Stomach (tissue), 8 donors: ENCODE measurements at regions not wholly inside any gene's neighbourhood (a gene's known extent, or its start where the extent isn't known, plus 50 kb on each side); places are given as distances from the start of the nearest gene placed in this dataset.

Experiments used
- DNase-seq, 2 donors: peaks; one replicate each; pipeline versions ENCODE4 v3.0.0 to v3.0.0-alpha.2; 2013 to 2019
- H3K27ac ChIP-seq, 5 donors: fragments of 200-600 bp in 4 of 5; sonication (generic) in 4 of 5; one replicate each; pipeline ENCODE4 v1.5.1; 2013 to 2019; ENCODE audit warnings: mild to moderate bottlenecking in 1 of 5, moderate library complexity in 1 of 5
- H3K27me3 ChIP-seq, 3 donors: fragments of 200-600 bp; sonication (generic); one replicate each; pipeline ENCODE4 v1.5.1; 2017 to 2019; ENCODE audit warnings: mixed run types in 1 of 3
- H3K36me3 ChIP-seq, 4 donors: fragments of 200-600 bp; sonication (generic); 1 replicate in 3 of 4; 2 replicates in 1 of 4; pipeline ENCODE4 v1.5.1; 2016 to 2019
- H3K4me1 ChIP-seq, 4 donors: fragments of 200-600 bp; sonication (generic); one replicate each; pipeline ENCODE4 v1.5.1; 2016 to 2019
- H3K4me3 ChIP-seq, 4 donors: fragments of 200-600 bp; sonication (generic) in 3 of 4; one replicate each; pipeline ENCODE4 v1.5.1; 2016 to 2019; ENCODE audit warnings: mild to moderate bottlenecking in 1 of 4
- H3K9me3 ChIP-seq, 4 donors: fragments of 200-600 bp; sonication (generic); one replicate each; pipeline ENCODE4 v1.5.1; 2016 to 2019
- EP300 ChIP-seq: sonication (generic); formaldehyde crosslinking; IDR thresholded peaks from one replicate; pipeline ENCODE4 v1.6.1; 2017; ENCODE audit warnings: antibody characterized with exemption
- POLR2A ChIP-seq, 4 donors: fragments of 450-650 bp; IDR thresholded peaks; one replicate each; pipeline ENCODE4 v1.6.1; 2016; ENCODE audit warnings: antibody characterized with exemption in 4 of 4, control low read depth in 2 of 4, mild to moderate bottlenecking in 1 of 4, moderate library complexity in 1 of 4
- POLR2AphosphoS5 ChIP-seq, 3 donors: sonication (generic); formaldehyde crosslinking; IDR thresholded peaks; one replicate each; pipeline ENCODE4 v1.6.1; 2016; ENCODE audit warnings: antibody characterized with exemption in 3 of 3
- WGBS, 5 donors: extraction: QIAGEN DNeasy Blood & Tissue Kit in 3 of 5; methylation state at CpG; one replicate each; pipeline versions ENCODE4 v1.1.5 to v1.1.7; 2013 to 2018; 5-methylcytosine and 5-hydroxymethylcytosine counted together
- intact Hi-C: fragments of 100-400 bp; cut with DNase I; formaldehyde crosslinking; loops from one replicate; pipeline ENCODE4 v1.15.1; 2023; ENCODE audit warnings: low total_unique reads
- TF ChIP-seq, protein P1 (sequence below), 7 experiments: fragments of 450-650 bp in 4 of 7; fragments of 200-600 bp in 3 of 7; sonication (generic) in 3 of 7; IDR thresholded peaks; one replicate each; pipeline ENCODE4 v1.5.1; 2016 to 2019; ENCODE audit warnings: antibody characterized with exemption in 7 of 7, control low read depth in 2 of 7, mild to moderate bottlenecking in 1 of 7
- donor health status: healthy with polysubstance abuse.
- donor health status: Bipolar disorder and iron deficiency.
- donor health status: healthy.

DNA sequence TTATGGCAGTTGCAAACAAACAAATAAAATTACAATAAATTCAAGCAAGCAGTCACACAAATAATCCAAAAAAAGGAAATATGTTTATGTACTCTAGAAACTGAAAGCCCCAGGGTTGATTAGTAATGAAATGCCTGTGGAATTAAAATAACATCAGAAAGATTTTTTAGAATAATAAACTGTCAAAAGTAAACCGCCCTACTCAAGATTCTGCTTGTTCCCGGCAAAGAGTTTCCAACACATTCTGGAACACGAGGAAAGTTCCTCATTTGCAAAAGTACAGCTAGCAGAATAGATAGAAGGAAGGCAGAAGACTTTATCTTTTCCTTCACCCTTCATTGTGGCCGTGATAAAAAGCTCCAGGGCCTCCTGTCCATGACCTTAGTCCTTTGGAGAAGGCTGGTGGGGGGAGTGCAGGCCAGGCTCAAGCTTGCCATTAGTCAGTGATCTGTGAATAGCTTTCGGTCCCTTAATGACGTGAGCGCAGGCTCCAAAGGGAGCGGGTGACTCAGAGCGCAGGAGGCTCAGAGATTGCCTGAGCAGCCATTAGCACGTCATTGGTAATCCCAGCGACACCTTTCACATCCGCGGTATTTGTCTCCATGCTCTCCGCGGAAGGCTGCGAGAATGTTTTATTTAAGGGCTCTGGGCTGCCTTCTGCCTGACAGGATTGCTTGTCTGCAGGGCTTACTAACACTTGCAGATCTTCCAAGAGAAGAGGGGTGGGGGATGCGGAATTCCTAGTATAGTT lies 458.3 kb downstream of the METTL15 start:
- Histone ChIP-seq H3K27ac (peak overlapping the region in 4 of 5 donors; percentile 4 to 61 (median 32)), H3K36me3 (no peaks in the 10 kb centered on the region), H3K4me3 (peak overlapping the region in 2 of 4 donors; percentile 16 to 21), H3K27me3 (no peaks in the 10 kb centered on the region), H3K4me1 (peaks cover 0 to 9% (median 4%) of the 10 kb centered on the region in 4 donors), H3K9me3 (no peaks in the 10 kb centered on the region)
- TF ChIP-seq, protein P1, sequence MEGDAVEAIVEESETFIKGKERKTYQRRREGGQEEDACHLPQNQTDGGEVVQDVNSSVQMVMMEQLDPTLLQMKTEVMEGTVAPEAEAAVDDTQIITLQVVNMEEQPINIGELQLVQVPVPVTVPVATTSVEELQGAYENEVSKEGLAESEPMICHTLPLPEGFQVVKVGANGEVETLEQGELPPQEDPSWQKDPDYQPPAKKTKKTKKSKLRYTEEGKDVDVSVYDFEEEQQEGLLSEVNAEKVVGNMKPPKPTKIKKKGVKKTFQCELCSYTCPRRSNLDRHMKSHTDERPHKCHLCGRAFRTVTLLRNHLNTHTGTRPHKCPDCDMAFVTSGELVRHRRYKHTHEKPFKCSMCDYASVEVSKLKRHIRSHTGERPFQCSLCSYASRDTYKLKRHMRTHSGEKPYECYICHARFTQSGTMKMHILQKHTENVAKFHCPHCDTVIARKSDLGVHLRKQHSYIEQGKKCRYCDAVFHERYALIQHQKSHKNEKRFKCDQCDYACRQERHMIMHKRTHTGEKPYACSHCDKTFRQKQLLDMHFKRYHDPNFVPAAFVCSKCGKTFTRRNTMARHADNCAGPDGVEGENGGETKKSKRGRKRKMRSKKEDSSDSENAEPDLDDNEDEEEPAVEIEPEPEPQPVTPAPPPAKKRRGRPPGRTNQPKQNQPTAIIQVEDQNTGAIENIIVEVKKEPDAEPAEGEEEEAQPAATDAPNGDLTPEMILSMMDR (IDR thresholded peaks at IDR 0.05) = no peak
- peak in 2 of 3 donors; percentile 61 to 65 for TF ChIP-seq POLR2AphosphoS5 (IDR thresholded peaks at IDR 0.05)
- intact Hi-C loops = no loop called here
- peak; percentile 56 to 91 for DNase-seq
- WGBS, 5 donors = 7 to 16% (median 11%) methylated on average over 17 of the region's 17 CpGs

DNA sequence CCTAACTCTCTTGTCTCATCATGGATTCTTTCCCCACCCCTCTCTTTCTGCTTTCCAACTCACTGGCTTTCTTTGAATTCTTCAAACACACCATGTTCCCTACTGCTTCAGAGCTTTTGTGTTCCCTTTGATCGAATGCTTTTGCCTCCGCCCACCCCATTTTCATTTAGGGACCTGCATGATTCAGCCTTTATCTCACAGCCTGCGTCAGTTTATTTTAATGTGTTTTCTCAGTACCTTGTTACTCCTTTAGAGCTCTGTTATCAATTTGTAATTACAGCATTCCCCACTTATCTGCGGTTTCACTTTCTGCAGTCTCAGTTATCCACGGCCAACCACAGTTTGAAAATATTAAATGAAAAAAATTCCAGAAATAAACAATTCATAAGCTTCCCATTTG lies 451.3 kb downstream of the METTL15 start:
- no peak for TF ChIP-seq POLR2A (IDR thresholded peaks at IDR 0.05)
- no peak for TF ChIP-seq POLR2AphosphoS5 (IDR thresholded peaks at IDR 0.05)
- TF ChIP-seq EP300 = no peak
- TF ChIP-seq, protein P1 (IDR thresholded peaks at IDR 0.05) = no peak
- H3K4me1 ChIP-seq = peaks cover 0 to 5% (median 0%) of the 10 kb centered on the region in 4 donors
- no peaks in the 10 kb centered on the region for H3K27me3 ChIP-seq
- H3K27ac ChIP-seq = no peak overlapping the region
- no peak overlapping the region for H3K4me3 ChIP-seq
- intact Hi-C loops = no loop called here
- WGBS, 5 donors = 19 to 43% (median 29%) methylated on average over 5 of the region's 5 CpGs
- H3K9me3 ChIP-seq = no peaks in the 10 kb centered on the region
- no peaks in the 10 kb centered on the region for H3K36me3 ChIP-seq
- DNase-seq = peak in 1 of 2 donors; percentile 33

DNA sequence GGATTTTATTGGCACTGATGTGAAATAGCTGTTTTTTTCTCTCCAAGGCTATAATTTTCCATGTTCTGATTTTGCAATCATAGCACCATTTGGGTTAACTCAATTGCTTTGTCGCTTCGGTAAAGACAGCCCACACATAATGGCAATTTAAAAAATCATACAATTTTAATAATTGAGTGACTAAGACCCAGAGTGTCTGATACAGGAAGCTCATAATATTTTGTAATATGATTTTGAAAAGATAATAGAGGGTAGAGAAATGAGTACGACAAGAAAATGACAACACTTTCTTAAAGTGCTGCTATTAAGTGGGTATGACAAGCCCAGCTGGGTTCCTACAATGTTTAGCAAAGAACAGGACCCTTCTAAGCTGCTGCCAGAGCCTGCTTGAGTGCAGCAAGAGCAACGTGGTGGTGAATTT lies 439.1 kb downstream of the METTL15 start:
- Histone ChIP-seq H3K4me1 (no peaks in the 10 kb centered on the region), H3K4me3 (no peak overlapping the region), H3K27me3 (no peaks in the 10 kb centered on the region), H3K27ac (no peak overlapping the region), H3K9me3 (no peaks in the 10 kb centered on the region), H3K36me3 (no peaks in the 10 kb centered on the region)
- TF ChIP-seq POLR2A (IDR thresholded peaks at IDR 0.05) (no peak), POLR2AphosphoS5 (IDR thresholded peaks at IDR 0.05) (no peak), EP300 (no peak)
- TF ChIP-seq, protein P1 (IDR thresholded peaks at IDR 0.05) = no peak
- DNase-seq = no peak
- WGBS, 5 donors = 53 to 69% (median 59%) methylated on average over 4 of the region's 4 CpGs
- intact Hi-C loops = no loop called here

DNA sequence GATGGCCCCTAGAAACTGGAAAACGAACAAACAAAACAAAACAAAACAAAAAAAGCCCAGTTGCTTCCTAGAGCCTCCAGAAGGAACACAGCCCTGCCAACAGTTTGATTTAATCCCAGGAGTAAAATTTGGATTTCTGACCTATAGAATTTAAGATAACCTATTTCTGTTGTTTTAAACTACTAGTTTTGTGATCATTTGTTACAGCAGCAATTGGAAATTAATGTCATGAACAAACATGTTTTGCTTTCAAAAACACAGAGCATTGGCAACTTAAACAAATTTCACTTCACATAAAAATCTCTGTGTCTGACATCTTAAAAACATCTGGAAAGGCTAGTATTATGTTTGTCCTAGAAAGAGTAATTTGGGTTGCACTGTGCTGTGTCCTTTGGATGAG lies 437.3 kb downstream of the METTL15 start:
- WGBS, 5 donors = 46 to 68% (median 53%) methylated on average over 1 of the region's 1 CpG
- TF ChIP-seq EP300 (no peak), POLR2AphosphoS5 (IDR thresholded peaks at IDR 0.05) (no peak), POLR2A (IDR thresholded peaks at IDR 0.05) (no peak)
- TF ChIP-seq, protein P1 (IDR thresholded peaks at IDR 0.05) = no peak
- Histone ChIP-seq H3K27ac (no peak overlapping the region), H3K9me3 (no peaks in the 10 kb centered on the region), H3K4me1 (no peaks in the 10 kb centered on the region), H3K4me3 (no peak overlapping the region), H3K36me3 (no peaks in the 10 kb centered on the region), H3K27me3 (no peaks in the 10 kb centered on the region)
- DNase-seq = no peak
- intact Hi-C loops = no loop called here
